ENCODE measurements at regions not wholly inside any gene's neighbourhood (a gene's known extent, or its start where the extent isn't known, plus 50 kb on each side); places are given as distances from the start of the nearest gene placed in this dataset.

- TF ChIP-seq NFIC (IDR thresholded peaks at IDR 0.05; ENCODE audit: low read length) (no peak), ZNF704 (CRISPR knock-in tag; IDR thresholded peaks at IDR 0.05; ENCODE audit: borderline replicate concordance) (no peak), ZNF713 (CRISPR knock-in tag; IDR thresholded peaks at IDR 0.05) (no peak), ASH2L (IDR thresholded peaks at IDR 0.05; ENCODE audit: insufficient read length, low read depth, low read length) (no peak), PATZ1 (CRISPR knock-in tag; IDR thresholded peaks at IDR 0.05) (no peak), CTCF (CRISPR knock-in tag; IDR thresholded peaks at IDR 0.05) (no peak), ZC3H13 (CRISPR knock-in tag; IDR thresholded peaks at IDR 0.05) (no peak), ZNF749 (CRISPR knock-in tag; IDR thresholded peaks at IDR 0.05; ENCODE audit: borderline replicate concordance) (no peak), MAZ (IDR thresholded peaks at IDR 0.05; ENCODE audit: borderline replicate concordance, low read depth, low read length) (no peak), MAZ (CRISPR knock-in tag; IDR thresholded peaks at IDR 0.05; ENCODE audit: low read depth) (no peak)
These were observed 312.1 kb upstream of the SHH start for GRCh38 chr7:156124356-156124755.

Measured in HepG2 (cell line).